CD14-positive monocyte (primary cell): ENCODE measurements at regions not wholly inside any gene's neighbourhood (a gene's known extent, or its start where the extent isn't known, plus 50 kb on each side); places are given as distances from the start of the nearest gene placed in this dataset.

Experiments
- DNase-seq, 3 donors: peaks; one replicate each; pipeline ENCODE4 v3.0.0-alpha.2; 2011 to 2022
- H2AFZ ChIP-seq: 2 replicates; pipeline ENCODE4 v1.6.0; 2012; ENCODE audit warnings: mild to moderate bottlenecking, low read depth, low read length, inconsistent platforms; ENCODE audit not compliant: insufficient read depth, poor library complexity, severe bottlenecking
- H3K27ac ChIP-seq, 2 donors: 1 replicate in 1 of 2; 2 replicates in 1 of 2; pipeline ENCODE4 v1.5.1; 2012 to 2013; ENCODE audit warnings: low read length in 2 of 2, control low read depth in 1 of 2, inconsistent platforms in 1 of 2, low read depth in 1 of 2, mild to moderate bottlenecking in 1 of 2
- H3K27me3 ChIP-seq, 2 donors: one replicate each; pipeline versions ENCODE4 v1.6.0 to v1.6.1; 2011 to 2013; ENCODE audit warnings: low read length in 2 of 2; ENCODE audit not compliant: control insufficient read depth in 2 of 2, insufficient read depth in 2 of 2
- H3K36me3 ChIP-seq, 2 donors: replicated peaks in 1 of 2; 1 replicate in 1 of 2; 2 replicates in 1 of 2; pipeline versions ENCODE4 v1.5.1 to v1.6.1; 2012 to 2013; ENCODE audit warnings: low read length in 2 of 2, control low read depth in 1 of 2, inconsistent platforms in 1 of 2, mild to moderate bottlenecking in 1 of 2; ENCODE audit not compliant: insufficient read depth in 2 of 2, control insufficient read depth in 1 of 2
- H3K4me1 ChIP-seq, 2 donors: 1 replicate in 1 of 2; 2 replicates in 1 of 2; pipeline versions ENCODE4 v1.5.1 to v1.6.1; 2012 to 2013; ENCODE audit warnings: low read length in 2 of 2, control low read depth in 1 of 2, inconsistent platforms in 1 of 2, mild to moderate bottlenecking in 1 of 2, moderate library complexity in 1 of 2; ENCODE audit not compliant: insufficient read depth in 2 of 2, control insufficient read depth in 1 of 2
- H3K4me2 ChIP-seq: replicated peaks from 2 replicates; pipeline ENCODE3; 2012; ENCODE audit warnings: low read length, moderate library complexity, mild to moderate bottlenecking; ENCODE audit not compliant: poor library complexity, severe bottlenecking; ENCODE audit errors: extremely low read depth
- H3K4me3 ChIP-seq, 3 experiments: fragments of 200-600 bp in 1 of 3; sonication (generic) in 1 of 3; replicated peaks in 1 of 3; 1 replicate in 2 of 3; 2 replicates in 1 of 3; pipeline ENCODE4 v1.5.1; 2011 to 2013; ENCODE audit warnings: low read length in 3 of 3, mild to moderate bottlenecking in 3 of 3, control low read depth in 2 of 3, low read depth in 2 of 3, inconsistent platforms in 1 of 3, moderate library complexity in 1 of 3
- H3K79me2 ChIP-seq: 2 replicates; pipeline ENCODE4 v1.6.0; 2012; ENCODE audit warnings: mild to moderate bottlenecking, control low read depth, inconsistent platforms, low read length, moderate library complexity; ENCODE audit not compliant: insufficient read depth
- H3K9ac ChIP-seq: 2 replicates; pipeline ENCODE4 v1.6.0; 2017; ENCODE audit warnings: low read length, mild to moderate bottlenecking; ENCODE audit not compliant: insufficient read depth, poor library complexity, severe bottlenecking
- H3K9me3 ChIP-seq, 2 donors: replicated peaks in 1 of 2; 1 replicate in 1 of 2; 2 replicates in 1 of 2; pipeline versions ENCODE4 v1.5.1 to v1.6.1; 2012 to 2013; ENCODE audit warnings: low read length in 2 of 2, control low read depth in 1 of 2; ENCODE audit not compliant: control insufficient read depth in 1 of 2, insufficient read depth in 1 of 2
- H4K20me1 ChIP-seq: 2 replicates; pipeline ENCODE4 v1.6.0; 2012; ENCODE audit warnings: mild to moderate bottlenecking, low read length, control low read depth, moderate library complexity; ENCODE audit not compliant: insufficient read depth
- H3K27ac Mint-ChIP-seq, 7 donors: one replicate each; pipeline ENCODE4 v1.8.0; 2020; ENCODE audit warnings: mild to moderate bottlenecking in 7 of 7, mixed read lengths in 7 of 7, moderate library complexity in 6 of 7, inconsistent platforms in 2 of 7
- H3K27me3 Mint-ChIP-seq, 3 donors: one replicate each; pipeline ENCODE4 v1.8.0; 2021 to 2022; ENCODE audit warnings: low read depth in 3 of 3, mild to moderate bottlenecking in 3 of 3, mixed read lengths in 3 of 3, moderate library complexity in 3 of 3, inconsistent platforms in 1 of 3
- H3K36me3 Mint-ChIP-seq, 2 donors: one replicate each; pipeline ENCODE4 v1.8.0; 2020; ENCODE audit warnings: mixed read lengths in 2 of 2, inconsistent platforms in 1 of 2, mild to moderate bottlenecking in 1 of 2
- H3K4me1 Mint-ChIP-seq: one replicate; pipeline ENCODE4 v1.8.0; 2020; ENCODE audit warnings: mild to moderate bottlenecking, mixed read lengths
- H3K4me3 Mint-ChIP-seq, 2 donors: one replicate each; pipeline ENCODE4 v1.8.0; 2020; ENCODE audit warnings: mild to moderate bottlenecking in 2 of 2, mixed read lengths in 2 of 2, moderate library complexity in 1 of 2
- H3K9me3 Mint-ChIP-seq, 7 donors: one replicate each; pipeline ENCODE4 v1.8.0; 2020 to 2022; ENCODE audit warnings: mixed read lengths in 7 of 7, mild to moderate bottlenecking in 6 of 7, moderate library complexity in 6 of 7, inconsistent platforms in 2 of 7
- WGBS: methylation state at CpG from one replicate; pipeline ENCODE4 v1.1.5; 2013; ENCODE audit warnings: missing lambda C conversion rate; ENCODE audit not compliant: insufficient coverage; 5-methylcytosine and 5-hydroxymethylcytosine counted together
- intact Hi-C, 2 donors: fragments of 100-400 bp; cut with micrococcal nuclease; formaldehyde crosslinking; loops; one replicate each; pipeline versions ENCODE4 v1.15.0 to v1.15.1; 2023
- TF ChIP-seq, protein P1 (sequence below): fragments of 200-600 bp; IDR thresholded peaks from one replicate; pipeline ENCODE4 v1.8.0; 2022; ENCODE audit warnings: antibody characterized with exemption, mild to moderate bottlenecking

DNA sequence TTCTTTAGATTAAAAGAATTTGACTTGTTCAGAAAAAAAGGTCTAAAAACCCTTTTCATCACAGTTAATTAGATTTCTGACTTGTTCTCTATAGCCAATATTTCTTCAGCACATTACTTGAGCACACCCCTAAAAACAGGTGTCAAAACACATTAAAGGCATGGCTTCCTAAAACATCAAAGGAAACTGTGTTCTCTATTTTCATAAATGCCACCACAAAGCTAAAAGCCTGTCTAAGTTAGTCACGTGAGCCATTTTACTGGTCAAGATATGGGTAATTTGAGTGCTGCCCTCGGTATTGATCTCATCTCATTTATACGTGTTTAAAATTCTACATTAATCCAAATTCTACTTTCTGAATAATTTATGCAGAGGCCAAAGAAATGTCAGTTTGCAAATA lies 580.5 kb downstream of the HAO1 start:
- Histone ChIP-seq H3K9ac (no peak overlapping the region), H2AFZ (no peak overlapping the region), H3K4me3 (no peak overlapping the region), H3K79me2 (no peaks in the 10 kb centered on the region), H3K4me1 (no peaks in the 10 kb centered on the region), H3K27ac (no peak overlapping the region), H4K20me1 (no peaks in the 10 kb centered on the region), H3K9me3 (no peaks in the 10 kb centered on the region), H3K4me2 (no peak overlapping the region), H3K27me3 (no peaks in the 10 kb centered on the region), H3K36me3 (no peaks in the 10 kb centered on the region)
- Mint-ChIP-seq H3K27ac (no peak overlapping the region), H3K9me3 (peaks cover 0 to 3% (median 0%) of the 10 kb centered on the region in 7 donors), H3K4me1 (no peaks in the 10 kb centered on the region), H3K27me3 (no peaks in the 10 kb centered on the region), H3K4me3 (no peak overlapping the region), H3K36me3 (no peaks in the 10 kb centered on the region)
- WGBS: no CpG with 5 or more reads among the region's 3 CpGs
- TF ChIP-seq, protein P1, sequence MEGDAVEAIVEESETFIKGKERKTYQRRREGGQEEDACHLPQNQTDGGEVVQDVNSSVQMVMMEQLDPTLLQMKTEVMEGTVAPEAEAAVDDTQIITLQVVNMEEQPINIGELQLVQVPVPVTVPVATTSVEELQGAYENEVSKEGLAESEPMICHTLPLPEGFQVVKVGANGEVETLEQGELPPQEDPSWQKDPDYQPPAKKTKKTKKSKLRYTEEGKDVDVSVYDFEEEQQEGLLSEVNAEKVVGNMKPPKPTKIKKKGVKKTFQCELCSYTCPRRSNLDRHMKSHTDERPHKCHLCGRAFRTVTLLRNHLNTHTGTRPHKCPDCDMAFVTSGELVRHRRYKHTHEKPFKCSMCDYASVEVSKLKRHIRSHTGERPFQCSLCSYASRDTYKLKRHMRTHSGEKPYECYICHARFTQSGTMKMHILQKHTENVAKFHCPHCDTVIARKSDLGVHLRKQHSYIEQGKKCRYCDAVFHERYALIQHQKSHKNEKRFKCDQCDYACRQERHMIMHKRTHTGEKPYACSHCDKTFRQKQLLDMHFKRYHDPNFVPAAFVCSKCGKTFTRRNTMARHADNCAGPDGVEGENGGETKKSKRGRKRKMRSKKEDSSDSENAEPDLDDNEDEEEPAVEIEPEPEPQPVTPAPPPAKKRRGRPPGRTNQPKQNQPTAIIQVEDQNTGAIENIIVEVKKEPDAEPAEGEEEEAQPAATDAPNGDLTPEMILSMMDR: no peak
- intact Hi-C loops: no loop called here
- no peak for DNase-seq

DNA sequence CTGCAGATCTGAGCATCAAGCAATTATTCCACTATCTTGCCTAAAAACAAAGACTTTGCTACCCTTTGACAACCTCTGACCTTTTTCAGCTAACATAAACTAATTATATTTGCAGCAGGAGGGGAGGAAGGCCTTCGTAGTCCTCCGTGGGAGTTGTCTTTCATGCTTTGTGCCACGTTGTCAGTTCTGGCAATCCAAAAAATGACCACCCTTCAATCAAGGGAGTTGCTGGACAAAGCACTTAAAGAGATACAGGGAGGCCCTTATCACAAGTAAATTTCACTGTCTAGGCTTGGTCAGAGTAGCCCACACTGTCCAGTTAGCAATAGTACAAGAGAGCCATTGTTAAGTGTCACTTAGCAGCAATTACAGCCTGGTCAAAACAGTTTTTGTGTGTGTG lies 578.9 kb downstream of the HAO1 start:
- intact Hi-C loops: no loop called here
- Histone ChIP-seq H3K9ac (no peak overlapping the region), H3K9me3 (no peaks in the 10 kb centered on the region), H3K79me2 (no peaks in the 10 kb centered on the region), H3K4me1 (no peaks in the 10 kb centered on the region), H3K27ac (no peak overlapping the region), H3K27me3 (no peaks in the 10 kb centered on the region), H3K4me2 (no peak overlapping the region), H3K36me3 (no peaks in the 10 kb centered on the region), H2AFZ (no peak overlapping the region), H4K20me1 (no peaks in the 10 kb centered on the region), H3K4me3 (no peak overlapping the region)
- Mint-ChIP-seq H3K9me3 (peaks cover 0 to 6% (median 0%) of the 10 kb centered on the region in 7 donors), H3K36me3 (no peaks in the 10 kb centered on the region), H3K27ac (no peak overlapping the region), H3K4me1 (no peaks in the 10 kb centered on the region), H3K27me3 (no peaks in the 10 kb centered on the region), H3K4me3 (no peak overlapping the region)
- WGBS: no CpG with 5 or more reads among the region's 3 CpGs
- TF ChIP-seq, protein P1: no peak
- DNase-seq: no peak
